Activated T-helper 1 cell treated with anti-CD3 and anti-CD28 coated beads, Interleukin-2, amount 50 U/mL, for 16 hours (primary cell): ENCODE measurements at regions not wholly inside any gene's neighbourhood (a gene's known extent, or its start where the extent isn't known, plus 50 kb on each side); places are given as distances from the start of the nearest gene placed in this dataset.
"Not testable (repeated sequence)": the region's sequence is repeated elsewhere in the genome, so short reads cannot be mapped to it uniquely, and the experiment has no call there.

Source experiments
- DNase-seq, 2 donors: peaks; one replicate each; pipeline ENCODE4 v3.0.0-alpha.2; 2020; ENCODE audit warnings: low read depth in 1 of 2, low spot score in 1 of 2

DNA sequence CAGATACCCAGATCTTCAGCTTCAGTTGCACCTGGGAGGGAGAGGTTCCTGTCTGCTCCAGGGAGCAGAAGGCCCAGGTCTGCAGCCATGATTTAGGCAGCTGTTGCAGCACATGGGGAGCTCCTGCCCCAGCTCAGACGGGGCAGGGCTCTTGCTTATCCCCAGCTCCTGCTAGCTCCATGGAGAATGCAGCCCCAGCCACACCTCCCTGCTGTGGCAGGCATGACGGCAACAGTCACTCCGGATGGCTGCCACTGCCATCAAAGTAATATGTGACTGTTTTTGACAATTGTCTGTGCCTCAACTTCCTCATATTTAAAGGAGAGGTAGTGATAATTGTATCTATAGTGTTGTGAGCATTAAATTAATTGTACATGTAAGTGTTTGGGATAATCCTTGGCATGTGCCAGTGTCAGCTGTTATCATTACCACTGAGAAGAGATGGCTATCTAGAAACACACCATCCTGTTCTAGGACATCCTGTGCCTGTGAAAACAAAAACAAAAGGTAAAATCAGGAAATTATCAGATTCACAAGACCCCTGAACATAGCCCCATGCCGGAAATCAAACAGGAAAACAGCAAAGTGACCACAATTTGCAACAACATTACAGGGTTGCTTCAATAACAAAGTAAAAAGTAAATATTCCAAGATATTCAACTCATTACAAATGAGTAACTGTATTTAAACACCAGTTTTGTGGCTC lies 1048.8 kb upstream of the ACO1 start:
- DNase-seq, result no peak

DNA sequence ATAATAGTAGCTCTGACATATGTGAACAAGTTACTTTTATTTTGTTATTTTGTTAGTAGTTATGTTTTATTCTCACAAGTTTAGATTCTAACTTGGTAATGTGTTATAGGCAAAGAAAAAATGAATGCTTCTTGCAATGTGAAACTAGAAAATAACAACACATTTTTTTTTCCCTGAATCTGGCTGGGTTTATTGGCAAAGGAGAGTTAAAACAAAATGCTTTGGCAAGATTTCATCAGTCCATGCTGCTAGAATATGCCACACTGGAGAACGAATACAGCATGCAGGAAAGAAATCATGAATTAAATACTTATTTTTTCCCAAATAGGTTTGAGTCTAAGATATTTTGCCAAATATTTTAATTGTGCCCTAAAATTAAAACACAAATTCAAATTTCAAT lies 1048.1 kb upstream of the ACO1 start:
- no peak for DNase-seq

DNA sequence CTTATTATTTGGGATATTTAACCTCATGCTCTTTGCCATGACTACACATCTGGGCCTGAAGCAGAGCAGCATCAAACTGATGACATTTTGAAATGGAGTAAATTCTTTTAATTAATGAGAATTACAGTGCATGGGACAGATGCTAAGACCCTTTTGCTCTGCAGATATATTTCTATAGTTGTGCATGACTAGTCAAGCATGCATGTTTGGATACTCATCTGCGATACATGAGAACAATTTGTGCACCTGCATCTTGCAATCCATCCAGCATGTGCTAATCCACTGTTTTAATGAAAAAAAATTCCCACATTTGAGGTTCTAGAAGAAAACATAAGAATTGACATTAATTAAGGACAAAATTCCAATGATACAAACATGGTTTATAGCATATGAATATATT lies 1047.6 kb upstream of the ACO1 start:
- DNase-seq, result no peak

DNA sequence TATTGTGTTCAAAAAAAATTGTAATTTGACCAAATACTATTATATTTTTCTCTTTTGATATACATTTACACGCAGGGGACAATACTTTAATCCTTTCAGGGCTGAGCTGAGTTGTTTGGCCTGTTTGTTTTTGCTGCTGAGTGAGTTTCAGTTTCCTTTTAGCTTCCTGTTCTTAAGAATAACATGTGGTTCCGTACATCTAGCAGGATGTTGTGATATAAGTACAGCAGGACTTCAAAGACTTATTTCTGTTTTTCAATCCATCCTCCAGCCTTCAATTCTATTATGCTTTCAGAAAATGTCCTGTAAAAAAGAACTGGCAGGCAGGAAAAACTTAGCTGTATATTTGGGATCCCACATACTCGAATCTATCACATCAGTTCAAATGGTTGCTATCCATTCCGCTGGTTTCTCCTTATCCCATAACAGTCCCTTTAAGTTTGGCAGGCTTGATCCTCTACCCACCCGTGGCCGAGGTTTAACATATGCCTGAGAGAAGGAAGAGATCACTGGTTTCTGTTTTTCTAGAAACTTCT lies 1037.3 kb upstream of the ACO1 start:
- no peak for DNase-seq

DNA sequence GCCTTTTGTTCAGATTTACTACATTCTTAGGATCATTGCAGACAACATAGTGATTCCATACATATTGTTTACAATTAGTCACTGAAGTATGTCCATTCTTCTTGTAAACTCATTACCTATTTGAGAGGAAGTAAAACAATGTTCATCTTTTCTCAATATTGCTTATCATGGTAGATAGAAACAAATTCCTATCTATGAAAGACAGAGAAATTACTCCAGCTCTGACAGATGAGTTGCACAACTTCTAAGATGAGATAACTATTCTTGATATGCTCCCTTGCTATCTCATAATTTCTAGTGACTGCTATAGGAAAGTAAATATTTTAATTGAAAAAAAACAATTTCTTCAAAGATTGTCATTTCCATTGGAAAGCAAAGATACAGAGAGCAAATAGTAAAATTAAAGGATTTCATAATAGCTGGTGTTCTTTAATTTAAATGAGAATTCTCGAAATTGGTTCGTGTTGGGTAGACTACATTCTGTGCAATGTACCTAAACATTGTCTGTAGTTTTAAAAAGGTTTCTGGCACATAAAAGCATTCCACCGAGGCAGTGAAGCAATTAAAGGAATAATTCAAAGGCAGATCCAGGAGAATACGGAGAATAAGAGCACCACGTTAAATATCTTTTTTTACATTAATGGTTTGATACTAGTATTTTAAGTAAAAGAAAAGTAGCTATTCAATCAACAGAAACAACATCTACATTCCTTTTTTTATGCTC lies 1029.1 kb upstream of the ACO1 start:
- DNase-seq, result no peak

DNA sequence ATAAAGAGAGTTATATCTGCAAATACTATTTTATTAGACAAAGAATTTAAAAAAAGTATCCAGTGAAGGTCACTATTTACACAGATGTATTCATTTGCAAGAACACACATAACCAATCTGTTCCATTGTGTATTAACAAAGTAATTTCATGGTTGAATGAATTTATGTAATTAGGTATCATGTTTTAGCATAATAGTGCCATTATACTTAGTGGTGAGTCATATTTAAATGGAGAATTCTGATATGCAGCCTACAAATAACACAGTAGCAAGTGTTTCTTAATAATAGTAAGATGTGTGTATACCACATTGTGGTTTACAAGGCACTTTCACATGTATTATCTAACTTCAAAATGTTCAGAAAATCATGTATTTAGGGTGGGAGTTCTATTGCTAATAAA lies 1028.5 kb upstream of the ACO1 start:
- DNase-seq, result no peak

DNA sequence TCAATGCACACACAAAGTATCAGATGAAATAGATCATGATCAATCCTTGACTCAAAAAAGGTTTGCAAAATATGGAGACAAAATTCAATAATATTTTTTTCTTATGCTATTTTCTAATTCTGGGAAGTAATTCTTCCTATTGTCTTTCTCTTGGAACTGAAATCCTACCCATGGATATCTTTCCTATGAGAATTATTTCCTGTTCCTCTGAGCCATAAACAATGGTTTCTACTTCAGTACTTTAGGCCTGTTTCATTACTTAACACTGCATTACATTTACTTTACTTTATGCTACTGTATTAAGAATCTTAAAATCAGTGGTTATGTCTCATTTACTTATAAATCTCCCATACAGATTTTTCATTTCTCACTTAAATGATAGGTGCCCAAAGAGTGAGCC lies 1025.4 kb upstream of the ACO1 start:
- DNase-seq, result no peak

DNA sequence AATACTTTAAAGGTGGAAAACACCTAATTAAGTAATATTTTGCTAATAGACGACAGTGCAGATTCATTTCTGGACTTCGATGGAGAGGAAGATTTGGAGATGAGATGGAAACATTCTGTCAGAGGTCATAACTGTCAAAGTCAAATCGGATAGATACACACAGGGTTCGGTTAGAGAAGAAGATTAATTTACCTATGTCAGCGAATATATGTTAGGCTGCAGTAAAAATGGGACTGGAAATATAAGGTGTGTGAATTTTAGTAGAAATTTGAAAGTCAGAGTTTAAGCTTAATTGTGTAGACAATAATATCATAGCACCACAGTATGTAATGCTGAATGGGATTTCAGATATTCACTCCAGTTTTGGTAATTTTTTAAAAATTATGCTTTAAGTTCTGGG lies 1020.3 kb upstream of the ACO1 start:
- DNase-seq, result no peak

DNA sequence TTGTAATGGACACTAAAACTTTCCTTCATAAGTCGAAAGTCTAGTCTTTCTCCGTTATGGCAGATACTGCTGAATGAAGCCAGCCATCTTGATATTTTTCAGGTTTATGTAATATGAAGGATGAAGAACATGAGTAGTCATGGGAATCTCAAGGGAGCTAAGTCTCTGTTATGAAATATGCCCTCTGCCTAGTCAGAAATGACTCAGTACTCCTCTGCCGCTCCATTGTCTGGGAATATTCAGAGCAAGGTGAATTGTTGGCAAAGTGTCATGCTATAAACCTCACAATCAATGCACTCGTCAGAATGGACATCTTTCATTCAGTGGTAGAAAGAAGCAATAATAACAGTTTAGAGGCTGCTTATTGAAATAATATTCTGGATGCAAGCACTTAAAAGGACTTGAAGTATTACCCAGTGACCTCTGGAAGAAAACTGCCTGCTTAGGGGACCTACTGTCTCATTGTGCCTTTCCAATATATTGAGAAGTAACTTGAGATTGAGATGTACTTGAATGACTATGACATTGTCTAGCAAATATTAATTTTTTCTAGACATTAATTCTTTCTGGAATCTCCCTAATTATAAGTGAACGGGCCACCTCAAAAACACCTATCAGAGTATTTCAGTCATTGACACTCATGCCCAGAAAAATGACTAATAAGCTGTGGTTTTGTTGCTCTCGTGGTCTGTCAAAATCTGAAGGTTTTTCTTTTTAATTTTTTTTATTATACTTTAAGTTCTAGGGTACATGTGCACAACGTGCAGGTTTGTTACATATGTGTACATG lies 1011.5 kb upstream of the ACO1 start:
- DNase-seq, result no peak

DNA sequence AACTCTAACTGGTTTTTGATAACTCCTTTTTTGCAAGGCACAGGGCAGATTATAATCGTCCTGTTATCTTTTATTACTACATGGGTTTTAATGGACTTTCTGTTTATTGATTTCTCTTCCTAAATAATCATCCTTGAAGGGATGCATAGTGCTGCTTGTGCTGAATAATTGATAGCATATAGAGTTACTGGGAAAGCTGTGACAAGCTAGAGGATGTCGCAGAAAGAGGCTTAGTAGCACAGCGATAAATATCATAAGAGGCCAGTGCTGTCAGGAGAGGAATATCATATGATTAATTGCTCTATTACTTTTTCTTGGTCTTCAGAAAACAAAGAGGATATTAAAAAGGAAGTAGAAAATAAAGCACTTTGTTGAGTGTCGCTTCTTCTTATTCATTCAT lies 1007.1 kb upstream of the ACO1 start:
- no peak for DNase-seq

DNA sequence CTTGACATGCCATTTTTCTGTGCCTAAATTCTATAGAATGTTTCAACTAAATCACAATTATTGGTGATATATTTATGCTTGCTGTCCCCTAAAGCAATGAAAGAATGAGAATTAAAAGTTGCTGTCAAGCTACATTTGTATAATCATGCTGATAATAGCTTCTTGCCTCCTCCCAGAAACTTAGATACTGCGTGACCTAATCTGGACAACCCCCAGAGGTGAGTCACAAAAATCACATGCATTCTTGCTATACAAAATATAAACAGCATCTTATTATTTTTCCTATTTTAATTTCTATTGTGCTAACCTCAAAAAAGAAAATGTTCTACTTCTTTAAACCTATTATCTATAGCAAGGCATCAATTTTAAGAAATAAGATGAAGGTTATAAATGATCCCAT lies 995.8 kb upstream of the ACO1 start:
- DNase-seq, result no peak

DNA sequence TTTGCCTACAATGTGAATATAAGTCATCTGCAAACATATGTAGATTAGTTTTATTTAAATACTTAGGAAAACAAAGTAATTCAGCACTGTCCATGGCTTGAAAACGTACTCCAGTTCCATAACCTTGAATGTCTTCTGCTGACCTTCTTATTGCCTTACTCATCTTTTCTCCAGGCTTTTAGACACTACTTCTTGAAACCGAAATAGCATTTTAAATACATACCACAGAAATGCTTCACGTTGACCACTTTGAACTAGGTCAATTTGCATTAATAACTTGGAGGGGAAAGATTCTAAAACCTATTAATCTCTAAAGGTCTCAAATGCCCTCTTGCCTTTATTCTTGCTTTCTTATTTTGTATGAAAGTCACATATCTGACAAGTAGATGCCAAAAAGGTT lies 995.4 kb upstream of the ACO1 start:
- no peak for DNase-seq

DNA sequence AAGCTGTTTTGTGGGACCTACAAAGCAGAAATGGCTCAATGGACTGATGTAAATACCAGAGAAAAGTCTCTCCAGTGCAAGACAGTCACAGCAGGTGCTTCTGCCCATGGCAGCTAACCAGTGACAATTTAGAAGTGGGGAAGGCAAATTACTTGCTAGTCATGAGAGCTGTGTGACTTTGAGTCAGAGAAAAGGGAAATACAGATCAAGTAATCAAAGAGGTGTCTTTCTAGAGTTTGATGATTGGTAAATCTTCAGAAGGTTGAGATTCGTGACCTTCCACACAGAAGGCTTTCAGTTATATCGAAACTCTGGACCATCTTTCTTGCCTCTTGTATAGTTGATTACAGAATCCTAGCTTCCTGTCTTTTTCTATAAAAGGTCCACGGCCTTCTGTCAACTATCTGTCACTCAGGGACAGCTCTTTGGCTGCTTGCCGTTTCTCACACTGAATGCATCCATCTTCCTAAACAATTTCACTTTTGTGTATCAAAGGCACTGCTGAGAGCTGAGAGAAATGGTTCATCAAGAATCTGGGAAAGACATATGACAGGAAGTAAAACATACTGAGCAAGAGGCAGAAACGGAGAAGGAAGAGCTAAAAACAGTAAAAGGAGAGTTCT lies 993.9 kb upstream of the ACO1 start:
- DNase-seq, result no peak

DNA sequence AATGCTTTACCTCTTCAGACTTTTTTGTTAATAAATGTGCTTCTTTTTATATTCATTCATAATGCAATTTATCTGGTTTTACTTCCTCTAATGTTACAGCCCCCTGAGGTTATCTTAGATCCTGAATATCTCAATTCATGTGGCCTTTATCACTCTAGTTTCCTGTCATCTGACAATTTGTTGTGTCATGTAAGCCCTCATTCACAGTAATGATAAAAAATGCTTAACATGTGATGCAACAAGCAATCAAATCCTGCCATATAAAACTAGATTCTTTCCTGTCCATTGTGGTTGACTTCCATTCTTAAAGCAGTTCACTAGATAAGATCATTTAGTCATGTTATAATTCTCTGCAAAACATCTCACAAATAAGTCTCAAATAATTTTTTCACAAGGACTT lies 991.2 kb upstream of the ACO1 start:
- DNase-seq, result no peak

DNA sequence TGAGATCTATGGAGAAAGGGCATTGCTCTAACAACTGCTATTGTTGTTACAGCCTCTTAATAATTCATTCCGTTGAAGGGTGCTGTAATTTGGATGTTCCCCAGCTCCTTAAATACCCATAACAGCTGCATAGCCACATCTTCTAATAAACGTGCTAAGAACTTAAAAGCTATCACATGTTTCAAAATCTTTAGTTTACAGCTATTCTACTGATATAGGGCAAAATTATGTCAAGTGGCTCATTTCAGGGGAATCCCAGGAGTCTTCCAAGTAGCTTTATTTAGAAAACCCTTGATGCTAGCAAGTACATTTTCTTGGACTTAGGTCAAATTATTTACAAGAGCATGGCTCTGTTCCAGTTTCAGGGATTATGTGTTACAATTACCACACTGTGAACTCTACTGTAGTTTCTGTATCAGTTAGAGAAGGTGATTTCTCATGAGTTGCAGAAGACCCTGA lies 990.4 kb upstream of the ACO1 start:
- DNase-seq, result no peak

DNA sequence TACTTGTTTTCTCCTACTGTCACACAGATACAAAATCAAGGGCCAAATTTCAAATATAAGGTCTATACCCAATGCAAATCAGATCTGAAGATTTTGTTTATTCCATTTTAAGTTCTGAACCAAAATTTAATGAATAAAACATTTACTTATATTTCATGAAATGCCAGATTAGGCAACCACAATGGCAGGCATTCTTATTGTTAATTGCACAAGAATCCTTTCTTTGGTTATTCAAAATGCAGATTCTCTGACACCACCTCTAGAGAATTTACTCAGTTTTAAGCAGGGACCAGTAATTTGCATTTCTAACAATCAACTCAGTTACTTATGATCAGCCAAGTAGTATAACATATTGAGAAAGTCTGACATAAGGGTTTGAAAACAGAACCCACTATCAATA lies 972.4 kb upstream of the ACO1 start:
- DNase-seq, result no peak

DNA sequence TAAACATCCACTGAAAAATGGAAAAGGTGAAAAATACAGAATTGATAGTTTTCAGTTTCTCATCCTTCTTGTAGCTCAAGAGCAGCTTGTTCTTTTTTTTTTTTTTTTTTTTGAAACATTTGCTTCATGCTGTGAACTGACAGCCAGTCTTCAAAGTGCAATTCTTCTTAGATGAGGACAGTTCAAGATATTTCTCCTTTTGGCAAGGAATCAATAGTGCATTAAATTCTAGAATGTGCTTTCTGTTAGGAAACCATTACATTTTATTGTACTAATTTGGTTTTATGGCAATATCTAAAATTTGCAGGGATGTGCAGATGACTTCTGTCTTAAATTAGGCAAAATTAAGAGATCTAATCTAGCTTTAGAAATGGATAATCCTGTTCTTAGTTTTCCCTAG lies 969.3 kb upstream of the ACO1 start:
- DNase-seq, result no peak

DNA sequence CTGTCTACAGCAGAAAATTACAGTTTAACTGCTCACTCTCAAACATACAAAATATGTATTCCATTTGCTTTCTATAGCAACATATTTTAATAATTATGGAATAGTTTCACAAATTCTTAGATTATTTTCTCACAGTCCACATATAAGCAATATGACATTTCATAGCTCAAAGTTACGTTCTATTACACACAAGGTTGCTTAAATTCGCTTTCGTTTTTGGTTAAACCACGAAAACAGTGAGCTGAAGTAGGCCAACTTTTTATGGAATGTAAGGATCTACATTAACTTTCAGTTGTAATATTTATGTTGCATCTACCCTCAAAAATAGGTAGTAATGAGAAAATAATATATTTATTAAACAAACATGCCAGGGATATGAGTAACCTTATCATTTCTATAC lies 966.0 kb upstream of the ACO1 start:
- no peak for DNase-seq

DNA sequence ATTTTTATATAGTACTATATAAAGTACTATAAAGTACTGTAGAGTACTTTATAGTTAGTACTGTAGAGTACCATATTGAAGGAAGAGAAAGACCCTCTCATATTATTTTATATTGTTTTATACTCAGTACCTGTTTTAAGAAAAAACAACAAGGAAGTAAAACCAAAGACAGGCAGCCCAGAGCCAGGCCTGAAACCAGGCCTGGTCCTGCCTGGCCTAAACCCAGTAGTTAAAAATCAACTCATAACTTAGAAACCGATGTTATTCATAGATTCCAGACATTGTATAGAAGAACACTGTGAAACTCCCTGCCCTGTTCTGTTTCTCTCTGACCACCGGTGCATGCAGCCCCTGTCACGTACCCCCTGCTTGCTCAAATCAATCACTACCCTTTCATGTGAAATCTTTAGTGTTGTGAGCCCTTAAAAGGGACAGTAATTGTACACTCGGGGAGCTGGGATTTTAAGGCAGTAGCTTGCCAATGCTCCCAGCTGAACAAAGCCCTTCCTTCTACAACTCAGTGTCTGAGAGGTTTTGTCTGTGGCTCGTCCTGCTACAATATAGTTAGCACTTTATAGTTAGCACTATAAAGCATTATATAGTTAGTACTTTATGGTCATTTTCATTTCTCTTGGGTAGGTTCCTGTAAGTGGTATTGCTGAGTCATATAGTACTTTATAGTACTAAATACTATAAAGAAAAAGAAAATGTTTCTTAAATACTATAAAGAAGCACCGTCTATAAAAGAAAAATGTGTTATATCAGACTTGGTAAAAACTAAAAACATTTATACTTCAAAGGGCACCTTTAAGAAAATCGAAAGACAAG lies 940.6 kb upstream of the ACO1 start:
- DNase-seq, result not testable (repeated sequence)

DNA sequence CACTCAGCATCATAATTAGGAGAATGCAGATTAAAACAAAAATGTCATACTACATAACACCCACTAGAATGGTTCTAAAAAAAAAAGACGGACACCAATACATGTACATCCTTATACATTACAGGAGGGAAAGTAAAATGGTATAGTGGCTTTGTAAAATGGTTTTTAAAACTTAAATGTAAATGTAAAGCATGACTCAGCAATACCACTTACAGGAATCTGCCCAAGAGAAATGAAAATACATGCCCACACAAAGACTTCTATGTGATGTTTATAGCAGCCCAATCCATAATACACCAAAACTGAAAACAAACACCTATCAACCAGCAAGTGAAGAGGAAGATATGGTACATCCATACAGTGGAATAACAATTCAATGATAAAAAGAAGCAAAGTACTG lies 939.1 kb upstream of the ACO1 start:
- no peak for DNase-seq

DNA sequence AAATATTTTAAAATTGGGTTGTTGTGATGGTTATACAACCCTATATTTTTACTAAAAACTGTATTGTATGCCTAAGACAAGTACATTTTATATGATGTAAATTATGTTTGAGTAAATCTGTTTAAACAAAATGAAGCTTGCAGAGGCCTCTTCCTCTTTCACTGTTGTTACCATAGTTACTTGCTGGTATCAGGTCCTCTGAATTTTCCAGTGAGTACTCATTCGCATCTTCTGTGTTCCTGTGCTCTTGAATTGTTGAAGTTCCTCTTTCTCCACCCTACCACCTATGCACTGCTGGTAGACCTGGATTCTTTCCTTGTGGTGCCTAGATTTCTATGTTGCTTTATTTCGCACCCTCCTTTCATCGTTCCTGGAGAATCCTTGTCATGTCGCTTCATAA lies 938.5 kb upstream of the ACO1 start:
- DNase-seq, result no peak
